HEK293 (cell line): ENCODE measurements at regions not wholly inside any gene's neighbourhood (a gene's known extent, or its start where the extent isn't known, plus 50 kb on each side); places are given as distances from the start of the nearest gene placed in this dataset.

Experiments
- ZEB2 ChIP-seq: fragments of 450-650 bp; formaldehyde crosslinking; IDR thresholded peaks from 2 replicates; pipeline ENCODE4 v1.5.1; 2016; ENCODE audit warnings: missing biosample characterization, missing genetic modification characterization
- ZNF274 ChIP-seq, 2 experiments: fragments of 200-500 bp in 1 of 2; fragments of 450-650 bp in 1 of 2; sonication (Bioruptor generic) in 1 of 2; formaldehyde crosslinking in 1 of 2; IDR thresholded peaks; 2 replicates each; pipeline versions ENCODE4 v1.5.1 to v1.6.1; 2014 to 2016; ENCODE audit warnings: borderline replicate concordance in 1 of 2, inconsistent platforms in 1 of 2, low read length in 1 of 2, missing biosample characterization in 1 of 2, missing genetic modification characterization in 1 of 2

DNA sequence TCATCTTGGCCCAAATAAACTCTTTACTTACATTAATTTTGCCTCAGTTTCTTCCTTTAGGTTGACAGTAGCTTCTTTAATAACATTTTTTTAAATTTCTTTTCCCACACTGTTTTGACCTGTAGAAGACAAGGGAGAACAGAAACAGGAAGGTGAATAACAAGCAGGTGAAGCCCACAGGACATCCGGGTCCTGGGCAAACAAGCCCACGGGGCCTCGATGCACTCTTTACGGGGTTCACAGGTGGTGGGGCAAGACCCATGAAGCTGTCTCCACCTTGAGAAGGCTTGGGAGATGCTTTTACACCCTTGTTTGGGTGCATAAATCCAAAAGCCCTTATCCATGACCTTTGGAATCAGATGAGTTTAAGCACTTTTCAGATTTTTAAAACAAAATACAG lies 301.0 kb upstream of the MGAT5 start:
- TF ChIP-seq ZNF274 (IDR thresholded peaks at IDR 0.05; ENCODE audit: low read length) (no peak), ZNF274 (tag by site-specific recombination; IDR thresholded peaks at IDR 0.05; ENCODE audit: borderline replicate concordance) (no peak), ZEB2 (no peak)
